Natural killer cell (primary cell): ENCODE measurements at regions not wholly inside any gene's neighbourhood (a gene's known extent, or its start where the extent isn't known, plus 50 kb on each side); places are given as distances from the start of the nearest gene placed in this dataset.

Experiments
- ATAC-seq, 3 donors: fragments of 150-1000 bp in 2 of 3; fragments of 200-7000 bp in 1 of 3; cut with Tn5 transposase; 1 replicate in 1 of 3; 2 replicates in 2 of 3; pipeline ENCODE4 v1.10.0; 2021; ENCODE audit warnings: mild to moderate bottlenecking in 2 of 3, moderate library complexity in 2 of 3
- DNase-seq, 2 donors: peaks; one replicate each; pipeline versions ENCODE4 v3.0.0 to v3.0.0-alpha.2; 2013 to 2021; ENCODE audit warnings: mixed read lengths in 1 of 2
- H3K27ac ChIP-seq: one replicate; pipeline ENCODE4 v1.5.1; 2013; ENCODE audit warnings: mild to moderate bottlenecking, low read length
- H3K27me3 ChIP-seq: one replicate; pipeline ENCODE4 v1.6.1; 2013; ENCODE audit warnings: low read length; ENCODE audit not compliant: control insufficient read depth, insufficient read depth
- H3K36me3 ChIP-seq: one replicate; pipeline ENCODE4 v1.6.1; 2013; ENCODE audit warnings: low read length; ENCODE audit not compliant: control insufficient read depth, insufficient read depth
- H3K4me1 ChIP-seq: one replicate; pipeline ENCODE4 v1.6.1; 2013; ENCODE audit warnings: low read length; ENCODE audit not compliant: control insufficient read depth, insufficient read depth
- H3K4me3 ChIP-seq: one replicate; pipeline ENCODE4 v1.5.1; 2013; ENCODE audit warnings: low read length
- H3K9me3 ChIP-seq: one replicate; pipeline ENCODE4 v1.6.1; 2013; ENCODE audit warnings: low read length; ENCODE audit not compliant: control insufficient read depth, insufficient read depth
- H3K27ac Mint-ChIP-seq, 2 donors: one replicate each; pipeline ENCODE4 v1.8.0; 2022; ENCODE audit warnings: mild to moderate bottlenecking in 2 of 2, mixed read lengths in 2 of 2, moderate library complexity in 1 of 2
- H3K27me3 Mint-ChIP-seq, 2 donors: one replicate each; pipeline ENCODE4 v1.8.0; 2022; ENCODE audit warnings: low read depth in 2 of 2, mixed read lengths in 2 of 2
- H3K36me3 Mint-ChIP-seq: one replicate; pipeline ENCODE4 v1.8.0; 2022; ENCODE audit warnings: mixed read lengths
- H3K4me1 Mint-ChIP-seq, 2 donors: one replicate each; pipeline ENCODE4 v1.8.0; 2022; ENCODE audit warnings: mixed read lengths in 2 of 2
- H3K4me3 Mint-ChIP-seq: one replicate; pipeline ENCODE4 v1.8.0; 2022; ENCODE audit warnings: mild to moderate bottlenecking, moderate library complexity, mixed read lengths
- H3K9me3 Mint-ChIP-seq, 2 donors: one replicate each; pipeline ENCODE4 v1.8.0; 2022; ENCODE audit warnings: mixed read lengths in 2 of 2
- CTCF ChIP-seq: fragments of 200-600 bp; IDR thresholded peaks from one replicate; pipeline ENCODE4 v1.8.0; 2022; ENCODE audit warnings: antibody characterized with exemption
- WGBS: methylation state at CpG from one replicate; pipeline ENCODE4 v1.1.7; 2013; ENCODE audit warnings: missing lambda C conversion rate; ENCODE audit not compliant: insufficient coverage; 5-methylcytosine and 5-hydroxymethylcytosine counted together
- intact Hi-C: fragments of 100-400 bp; cut with micrococcal nuclease; formaldehyde crosslinking; loops from one replicate; pipeline ENCODE4 v1.14.2; 2022

- Histone ChIP-seq H3K36me3 (no peaks in the 10 kb centered on the region), H3K9me3 (no peaks in the 10 kb centered on the region), H3K27ac (no peak overlapping the region), H3K4me1 (peaks cover 16% of the 10 kb centered on the region), H3K27me3 (no peaks in the 10 kb centered on the region), H3K4me3 (no peak overlapping the region)
- H3K36me3 Mint-ChIP-seq = no peaks in the 10 kb centered on the region
- TF ChIP-seq CTCF = no peak
- intact Hi-C loops = no loop called here
- peaks cover 36 to 44% of the 10 kb centered on the region in 2 donors for H3K4me1 Mint-ChIP-seq
- ATAC-seq = no peak
- no peaks in the 10 kb centered on the region for H3K27me3 Mint-ChIP-seq
- no peaks in the 10 kb centered on the region for H3K9me3 Mint-ChIP-seq
- 85% methylated on average over 4 of the region's 4 CpGs for WGBS
- peak overlapping the region; percentile 15 for H3K4me3 Mint-ChIP-seq
- DNase-seq = no peak
- peak overlapping the region in 1 of 2 donors; percentile 9 for H3K27ac Mint-ChIP-seq
Measured at GRCh38 chr18:61948281-61948741, 55.5 kb upstream of the RNF152 start.

GRCh38 chr18:61946449-61946848 is 53.6 kb upstream of the RNF152 start:
- Histone ChIP-seq H3K4me1 (peaks cover 11% of the 10 kb centered on the region), H3K36me3 (no peaks in the 10 kb centered on the region), H3K27me3 (no peaks in the 10 kb centered on the region), H3K27ac (no peak overlapping the region), H3K9me3 (no peaks in the 10 kb centered on the region), H3K4me3 (no peak overlapping the region)
- Mint-ChIP-seq H3K4me1 (peaks cover 42 to 46% of the 10 kb centered on the region in 2 donors), H3K27ac (no peak overlapping the region), H3K27me3 (no peaks in the 10 kb centered on the region), H3K36me3 (no peaks in the 10 kb centered on the region), H3K9me3 (no peaks in the 10 kb centered on the region), H3K4me3 (no peak overlapping the region)
- 100% methylated on average over 2 of the region's 3 CpGs for WGBS
- DNase-seq (no peak), ATAC-seq (no peak)
- TF ChIP-seq CTCF = no peak
- intact Hi-C loops = no loop called here

GRCh38 chr18:61943175-61943964 is 50.6 kb upstream of the RNF152 start:
- 53% methylated on average over 2 of the region's 3 CpGs for WGBS
- no peaks in the 10 kb centered on the region for H3K36me3 ChIP-seq
- H3K36me3 Mint-ChIP-seq = peaks cover 7% of the 10 kb centered on the region
- no peak for TF ChIP-seq CTCF
- H3K27me3 Mint-ChIP-seq = no peaks in the 10 kb centered on the region
- peak overlapping the region; percentile 60 for H3K4me3 Mint-ChIP-seq
- peak overlapping the region; percentile 66 to 79 for H3K27ac Mint-ChIP-seq
- ATAC-seq = peak in 2 of 3 donors; percentile 47 to 58
- no peak overlapping the region for H3K4me3 ChIP-seq
- peaks cover 2% of the 10 kb centered on the region in 2 donors for H3K9me3 Mint-ChIP-seq
- H3K27ac ChIP-seq = no peak overlapping the region
- intact Hi-C loops = no loop called here
- H3K9me3 ChIP-seq = peaks cover 9% of the 10 kb centered on the region
- H3K27me3 ChIP-seq = no peaks in the 10 kb centered on the region
- DNase-seq = no peak
- H3K4me1 Mint-ChIP-seq = peaks cover 32 to 41% of the 10 kb centered on the region in 2 donors
- peaks cover 3% of the 10 kb centered on the region for H3K4me1 ChIP-seq
